Choroid plexus epithelial cell (primary cell): ENCODE measurements at regions not wholly inside any gene's neighbourhood (a gene's known extent, or its start where the extent isn't known, plus 50 kb on each side); places are given as distances from the start of the nearest gene placed in this dataset.

Experiments
- DNase-seq: peaks from one replicate; pipeline ENCODE4 v3.0.0-alpha.2; 2010; ENCODE audit warnings: low read depth
- H3K4me3 ChIP-seq: 2 replicates; pipeline ENCODE4 v1.5.1; 2011; ENCODE audit warnings: low read depth, mild to moderate bottlenecking, control low read depth, low read length, moderate library complexity
- TF ChIP-seq, protein P1 (sequence below): conservative IDR thresholded peaks from 2 replicates; pipeline ENCODE4 v1.5.1; 2011; ENCODE audit warnings: low read depth, mild to moderate bottlenecking, control low read depth, inconsistent platforms, low read length, moderate library complexity

DNA sequence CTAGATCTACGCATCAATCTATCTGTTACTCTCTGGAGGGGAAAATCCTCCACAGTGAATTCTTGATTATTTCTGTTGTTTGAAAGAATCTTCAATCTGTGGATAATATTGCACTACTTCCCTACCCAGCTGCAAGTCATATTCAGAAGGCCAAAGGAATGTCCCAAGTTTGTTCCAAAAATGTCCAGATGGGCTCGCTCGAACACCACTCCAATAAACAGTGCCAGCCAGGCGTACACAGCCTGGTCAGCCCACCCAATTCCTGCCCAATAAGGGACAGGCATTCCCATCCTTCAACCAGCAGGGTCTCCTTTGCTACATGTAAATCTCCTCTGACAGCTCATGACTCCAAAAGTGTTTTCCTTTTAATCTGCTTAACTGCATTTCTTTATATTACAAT lies 80.7 kb upstream of the GPM6B start:
- H3K4me3 ChIP-seq = no peak overlapping the region
- no peak for DNase-seq
- TF ChIP-seq, protein P1, sequence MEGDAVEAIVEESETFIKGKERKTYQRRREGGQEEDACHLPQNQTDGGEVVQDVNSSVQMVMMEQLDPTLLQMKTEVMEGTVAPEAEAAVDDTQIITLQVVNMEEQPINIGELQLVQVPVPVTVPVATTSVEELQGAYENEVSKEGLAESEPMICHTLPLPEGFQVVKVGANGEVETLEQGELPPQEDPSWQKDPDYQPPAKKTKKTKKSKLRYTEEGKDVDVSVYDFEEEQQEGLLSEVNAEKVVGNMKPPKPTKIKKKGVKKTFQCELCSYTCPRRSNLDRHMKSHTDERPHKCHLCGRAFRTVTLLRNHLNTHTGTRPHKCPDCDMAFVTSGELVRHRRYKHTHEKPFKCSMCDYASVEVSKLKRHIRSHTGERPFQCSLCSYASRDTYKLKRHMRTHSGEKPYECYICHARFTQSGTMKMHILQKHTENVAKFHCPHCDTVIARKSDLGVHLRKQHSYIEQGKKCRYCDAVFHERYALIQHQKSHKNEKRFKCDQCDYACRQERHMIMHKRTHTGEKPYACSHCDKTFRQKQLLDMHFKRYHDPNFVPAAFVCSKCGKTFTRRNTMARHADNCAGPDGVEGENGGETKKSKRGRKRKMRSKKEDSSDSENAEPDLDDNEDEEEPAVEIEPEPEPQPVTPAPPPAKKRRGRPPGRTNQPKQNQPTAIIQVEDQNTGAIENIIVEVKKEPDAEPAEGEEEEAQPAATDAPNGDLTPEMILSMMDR = no peak

DNA sequence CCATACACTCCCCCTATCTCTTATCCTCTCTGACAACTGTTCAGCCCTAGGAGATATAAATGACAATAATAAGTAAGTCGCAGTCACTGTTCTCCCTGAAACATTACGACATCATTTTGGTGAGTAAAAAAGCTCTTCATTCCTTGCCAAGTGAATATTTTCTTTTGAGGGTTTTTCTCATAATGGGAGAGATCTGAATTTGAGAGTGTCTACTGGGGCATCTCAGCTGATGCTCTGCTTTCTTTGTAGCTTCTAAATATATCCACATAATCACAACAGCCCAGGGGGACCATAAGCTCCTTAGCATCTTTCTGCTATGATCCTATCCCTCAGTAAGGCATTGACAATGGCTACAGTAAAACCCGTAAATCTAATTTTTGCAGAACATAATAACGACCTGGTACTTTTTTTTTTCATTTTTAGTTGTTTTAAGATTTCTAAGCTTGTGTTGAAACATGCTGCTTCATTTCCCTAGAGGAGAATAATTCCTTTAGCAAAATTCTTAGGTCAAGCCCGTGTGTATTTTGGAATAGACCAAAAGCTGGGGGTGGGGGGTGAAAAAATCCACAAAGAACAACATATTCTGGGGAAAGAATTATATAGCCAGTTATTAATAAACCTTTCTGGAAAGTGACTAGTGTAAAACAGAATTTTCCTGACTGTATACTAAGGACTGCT lies 78.1 kb upstream of the GPM6B start:
- H3K4me3 ChIP-seq = no peak overlapping the region
- no peak for DNase-seq
- TF ChIP-seq, protein P1 = no peak

DNA sequence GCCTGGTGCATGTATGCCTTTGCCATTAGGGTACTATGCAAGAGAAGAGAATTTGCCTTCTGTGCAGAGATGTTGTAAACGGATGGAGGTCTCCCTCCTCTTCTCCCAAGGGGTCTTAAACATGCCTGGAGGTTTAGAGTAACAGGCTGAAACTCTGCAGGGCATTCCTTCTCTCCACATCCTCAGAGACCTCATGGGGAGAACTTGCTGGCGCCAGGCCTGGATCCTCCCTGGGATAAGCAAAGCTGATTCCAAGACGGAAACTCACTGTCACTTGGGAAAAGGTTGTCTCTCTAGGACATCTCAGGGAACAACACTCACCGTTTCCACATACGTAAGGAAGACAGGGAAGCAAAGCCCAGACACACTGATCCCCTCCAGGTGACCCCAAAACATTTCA lies 76.9 kb upstream of the GPM6B start:
- no peak for DNase-seq
- H3K4me3 ChIP-seq = no peak overlapping the region
- TF ChIP-seq, protein P1 = no peak

DNA sequence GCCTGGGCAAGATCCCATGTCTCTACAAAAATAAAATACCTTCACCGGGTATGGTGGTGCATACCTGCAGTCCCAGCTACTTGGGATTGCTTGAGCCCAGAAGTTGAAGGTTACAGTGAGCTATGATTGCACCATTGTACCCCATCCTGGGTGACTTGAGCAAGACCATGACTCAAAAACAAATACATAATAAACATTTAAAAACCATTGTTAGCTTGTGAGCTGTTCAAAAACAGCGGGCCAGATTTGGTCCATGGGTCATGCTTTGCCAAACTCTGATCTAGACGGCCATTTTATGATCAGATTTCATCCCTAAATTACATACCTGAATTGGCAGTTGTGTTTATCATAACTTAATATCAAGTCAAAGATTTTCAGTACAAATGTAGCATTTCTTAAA lies 76.0 kb upstream of the GPM6B start:
- TF ChIP-seq, protein P1 = no peak
- no peak for DNase-seq

DNA sequence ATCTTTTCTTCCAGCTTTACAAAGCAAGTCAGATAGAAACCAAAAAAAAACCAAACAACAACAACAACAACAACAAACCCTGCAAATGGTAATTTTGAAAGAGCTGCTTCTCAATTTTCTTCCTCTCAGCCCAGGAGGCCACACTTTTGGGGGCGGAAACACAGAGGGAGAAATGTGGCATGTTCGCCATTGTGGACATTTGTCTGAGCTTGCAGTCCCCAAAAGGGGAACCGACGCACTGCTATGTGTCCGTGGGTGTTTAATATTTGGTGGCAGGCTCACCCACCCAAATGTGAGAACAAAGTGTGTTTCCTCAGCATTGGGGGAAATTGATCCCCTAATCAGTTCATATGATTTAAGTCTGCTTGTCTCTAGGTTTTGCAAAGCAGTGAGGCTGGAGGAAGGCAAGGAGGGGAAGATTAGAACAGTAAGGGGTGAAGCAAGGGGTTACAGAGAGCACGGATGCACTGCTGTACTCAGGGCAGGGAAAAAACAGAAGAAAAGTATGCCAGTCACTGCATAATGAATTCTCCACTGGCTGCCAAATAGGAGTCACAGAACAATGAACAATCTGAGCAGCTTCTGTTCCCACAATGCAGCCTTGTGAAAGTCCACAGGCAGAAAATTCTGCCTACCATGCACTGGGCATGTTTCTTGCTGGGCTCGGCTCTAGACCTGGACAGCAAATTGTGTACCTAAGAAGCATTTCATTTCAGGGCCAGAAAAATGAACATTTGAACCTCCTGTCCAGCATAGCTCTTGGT lies 74.7 kb upstream of the GPM6B start:
- TF ChIP-seq, protein P1 = no peak
- DNase-seq = no peak
- no peak overlapping the region for H3K4me3 ChIP-seq

More for the DNA sequence above, 76.0 kb upstream of the GPM6B start:
- H3K4me3 ChIP-seq = no peak overlapping the region

DNA sequence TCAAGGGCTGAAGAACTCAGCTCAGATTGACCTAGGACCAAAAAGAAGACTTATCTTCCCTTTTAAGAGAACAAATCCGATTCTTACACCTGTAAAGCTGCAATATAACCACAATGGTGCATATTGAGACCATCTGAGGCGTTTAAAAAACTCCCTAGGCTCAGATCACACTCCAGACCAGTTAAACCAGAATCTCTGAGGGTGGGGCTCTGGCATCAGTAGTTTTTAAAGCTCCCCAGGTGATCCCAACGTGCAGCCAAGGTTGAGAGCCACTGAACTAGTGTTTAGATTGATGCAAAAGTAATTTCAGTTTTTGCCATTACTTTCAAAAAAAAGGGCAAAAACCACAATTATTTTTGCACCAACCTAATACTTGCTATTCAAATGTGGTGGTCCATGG lies 73.9 kb upstream of the GPM6B start:
- TF ChIP-seq, protein P1 = no peak
- H3K4me3 ChIP-seq = no peak overlapping the region
- DNase-seq = no peak
